Esophagus squamous epithelium (tissue), 4 donors: ENCODE measurements at regions not wholly inside any gene's neighbourhood (a gene's known extent, or its start where the extent isn't known, plus 50 kb on each side); places are given as distances from the start of the nearest gene placed in this dataset.

Source experiments
- CTCF ChIP-seq, 6 experiments: fragments of 450-650 bp in 4 of 6; fragments of 200-600 bp in 2 of 6; sonication (generic) in 2 of 6; IDR thresholded peaks; one replicate each; pipeline ENCODE4 v1.5.1; 2016 to 2019; ENCODE audit warnings: antibody characterized with exemption in 6 of 6, mild to moderate bottlenecking in 4 of 6, moderate library complexity in 4 of 6
- POLR2A ChIP-seq, 4 donors: fragments of 450-650 bp; IDR thresholded peaks; one replicate each; pipeline ENCODE4 v1.6.1; 2017; ENCODE audit warnings: antibody characterized with exemption in 4 of 4, mild to moderate bottlenecking in 4 of 4, moderate library complexity in 3 of 4

DNA sequence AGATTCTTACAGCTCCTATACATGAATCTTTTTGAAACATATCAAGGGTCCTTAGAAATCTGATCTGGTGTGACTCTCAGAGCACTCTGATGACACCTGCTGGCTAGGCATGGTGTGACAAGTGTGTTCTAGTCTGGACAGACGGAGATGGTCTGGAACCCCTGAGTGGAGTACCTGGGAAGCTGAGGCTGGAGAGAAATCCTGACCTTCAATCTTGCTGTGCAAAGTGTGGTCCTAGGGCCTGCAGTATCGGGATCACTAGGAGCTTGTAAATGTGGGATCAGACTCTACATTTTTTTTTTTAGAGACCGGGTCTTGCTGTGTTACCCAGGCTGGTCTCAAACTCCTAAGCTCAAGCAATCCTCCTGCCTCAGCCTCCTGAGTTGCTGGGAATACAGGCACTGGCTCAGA is 78.6 kb upstream of the SOD1 start:
- TF ChIP-seq CTCF (IDR thresholded peaks at IDR 0.05) (peak; percentile 46 to 80 (median 69)), POLR2A (IDR thresholded peaks at IDR 0.05) (no peak)
